ENCODE measurements at regions not wholly inside any gene's neighbourhood (a gene's known extent, or its start where the extent isn't known, plus 50 kb on each side); places are given as distances from the start of the nearest gene placed in this dataset.

DNA sequence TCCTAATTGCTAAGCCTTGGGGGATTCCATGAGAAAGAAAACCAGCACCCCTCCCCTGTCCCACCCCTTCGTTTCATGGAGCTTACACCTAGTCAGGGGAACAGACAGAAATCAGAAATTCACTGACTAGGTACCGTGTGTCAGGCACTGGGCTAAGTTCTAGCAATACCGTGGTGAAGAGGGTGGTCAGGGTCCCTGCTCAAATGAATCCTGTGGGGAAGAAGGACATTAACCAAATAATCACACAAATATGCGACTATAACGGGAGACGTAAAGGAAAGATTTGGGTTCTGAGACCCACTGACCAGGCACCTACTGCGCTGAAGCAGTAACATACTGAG, 65.1 kb upstream of the TOP1 start:
- Histone ChIP-seq H3K27ac (ENCODE audit: low read depth, low read length) (no peak overlapping the region), H3K4me1 (ENCODE audit: control insufficient read depth, insufficient read depth, low read length) (peaks cover 5% of the 10 kb centered on the region), H3K9me3 (ENCODE audit: control insufficient read depth, low read length) (no peaks in the 10 kb centered on the region), H3K9ac (ENCODE audit: extremely low read depth, low read length, poor library complexity, severe bottlenecking) (no peak overlapping the region), H3K4me3 (ENCODE audit: low read length) (no peak overlapping the region), H3K36me3 (ENCODE audit: control insufficient read depth, insufficient read depth, low read length) (no peaks in the 10 kb centered on the region), H3K27me3 (ENCODE audit: control insufficient read depth, insufficient read depth, low read length, poor library complexity, severe bottlenecking) (no peaks in the 10 kb centered on the region)
- no peaks in the 10 kb centered on the region for H3K36me3 Mint-ChIP-seq (ENCODE audit: low read depth)
- H3K4me3 Mint-ChIP-seq = no peak overlapping the region
- H3K9me3 Mint-ChIP-seq = no peaks in the 10 kb centered on the region
- 92 to 95% methylated on average over 4 to 7 of the region's 7 CpGs for WGBS, 2 experiments (ENCODE audit: insufficient coverage in 1 of 2, insufficient read length in 1 of 2)
- TF ChIP-seq, protein P1, sequence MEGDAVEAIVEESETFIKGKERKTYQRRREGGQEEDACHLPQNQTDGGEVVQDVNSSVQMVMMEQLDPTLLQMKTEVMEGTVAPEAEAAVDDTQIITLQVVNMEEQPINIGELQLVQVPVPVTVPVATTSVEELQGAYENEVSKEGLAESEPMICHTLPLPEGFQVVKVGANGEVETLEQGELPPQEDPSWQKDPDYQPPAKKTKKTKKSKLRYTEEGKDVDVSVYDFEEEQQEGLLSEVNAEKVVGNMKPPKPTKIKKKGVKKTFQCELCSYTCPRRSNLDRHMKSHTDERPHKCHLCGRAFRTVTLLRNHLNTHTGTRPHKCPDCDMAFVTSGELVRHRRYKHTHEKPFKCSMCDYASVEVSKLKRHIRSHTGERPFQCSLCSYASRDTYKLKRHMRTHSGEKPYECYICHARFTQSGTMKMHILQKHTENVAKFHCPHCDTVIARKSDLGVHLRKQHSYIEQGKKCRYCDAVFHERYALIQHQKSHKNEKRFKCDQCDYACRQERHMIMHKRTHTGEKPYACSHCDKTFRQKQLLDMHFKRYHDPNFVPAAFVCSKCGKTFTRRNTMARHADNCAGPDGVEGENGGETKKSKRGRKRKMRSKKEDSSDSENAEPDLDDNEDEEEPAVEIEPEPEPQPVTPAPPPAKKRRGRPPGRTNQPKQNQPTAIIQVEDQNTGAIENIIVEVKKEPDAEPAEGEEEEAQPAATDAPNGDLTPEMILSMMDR (conservative IDR thresholded peaks at IDR 0.05) = no peak
- H3K4me1 Mint-ChIP-seq = peaks cover 5% of the 10 kb centered on the region
- no peak overlapping the region for H3K27ac Mint-ChIP-seq
- DNase-seq = no peak
- no peaks in the 10 kb centered on the region for H3K27me3 Mint-ChIP-seq (ENCODE audit: insufficient read depth)

DNA sequence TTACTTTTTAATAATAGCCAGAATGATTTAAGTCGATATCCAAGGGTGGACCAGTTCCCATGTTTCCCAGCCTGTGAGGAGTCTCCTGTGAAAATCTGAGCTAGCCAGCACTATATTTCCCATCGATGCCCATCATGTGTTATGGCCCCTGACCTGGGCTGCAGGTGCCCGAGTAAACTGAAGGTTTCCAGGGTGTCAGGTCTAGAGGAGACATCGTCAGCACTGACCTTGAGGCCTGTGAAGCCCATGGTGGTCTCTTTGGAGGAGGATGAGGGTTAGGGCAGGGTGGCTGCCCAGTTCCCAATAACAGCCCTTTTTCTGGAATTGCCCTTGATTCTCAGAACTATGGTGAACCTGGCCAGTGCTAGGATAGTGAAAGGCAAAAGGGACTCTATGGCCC, 63.0 kb upstream of the TOP1 start:
- Histone ChIP-seq H3K9ac (ENCODE audit: extremely low read depth, low read length, poor library complexity, severe bottlenecking) (no peak overlapping the region), H3K9me3 (ENCODE audit: control insufficient read depth, low read length) (no peaks in the 10 kb centered on the region), H3K27ac (ENCODE audit: low read depth, low read length) (no peak overlapping the region), H3K27me3 (ENCODE audit: control insufficient read depth, insufficient read depth, low read length, poor library complexity, severe bottlenecking) (no peaks in the 10 kb centered on the region), H3K4me1 (ENCODE audit: control insufficient read depth, insufficient read depth, low read length) (peaks cover 5% of the 10 kb centered on the region), H3K4me3 (ENCODE audit: low read length) (no peak overlapping the region), H3K36me3 (ENCODE audit: control insufficient read depth, insufficient read depth, low read length) (no peaks in the 10 kb centered on the region)
- TF ChIP-seq, protein P1 (conservative IDR thresholded peaks at IDR 0.05) = no peak
- Mint-ChIP-seq H3K4me1 (peaks cover 7% of the 10 kb centered on the region), H3K9me3 (no peaks in the 10 kb centered on the region), H3K27ac (no peak overlapping the region), H3K4me3 (no peak overlapping the region), H3K27me3 (ENCODE audit: insufficient read depth) (peaks cover 14% of the 10 kb centered on the region), H3K36me3 (ENCODE audit: low read depth) (no peaks in the 10 kb centered on the region)
- WGBS, 2 experiments (ENCODE audit: insufficient coverage in 1 of 2, insufficient read length in 1 of 2) = 91 to 100% methylated on average over 4 of the region's 4 CpGs
- DNase-seq = no peak

DNA sequence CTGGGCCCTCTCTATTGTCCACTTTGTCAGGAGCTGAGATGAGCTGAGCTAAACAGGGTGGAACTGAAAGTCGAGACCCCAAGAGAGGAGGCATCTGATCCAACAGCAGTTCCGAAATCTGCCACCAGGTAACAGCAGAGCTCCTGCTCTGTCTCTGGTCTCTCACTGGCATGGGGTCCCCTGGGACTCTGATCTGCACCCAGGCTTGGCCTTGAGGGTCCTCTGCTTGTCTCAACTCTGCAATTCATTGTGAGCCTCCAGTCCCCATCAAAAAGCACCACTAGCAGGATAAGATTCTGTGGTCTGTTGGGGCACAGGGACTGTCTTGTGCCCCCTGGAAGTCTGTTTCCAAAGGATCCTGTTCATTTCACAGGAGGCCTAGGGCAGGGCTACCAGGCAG, 62.5 kb upstream of the TOP1 start:
- peaks cover 7% of the 10 kb centered on the region for H3K4me1 Mint-ChIP-seq
- no peak overlapping the region for H3K4me3 ChIP-seq (ENCODE audit: low read length)
- no peaks in the 10 kb centered on the region for H3K27me3 ChIP-seq (ENCODE audit: control insufficient read depth, insufficient read depth, low read length, poor library complexity, severe bottlenecking)
- WGBS, 2 experiments (ENCODE audit: insufficient coverage in 1 of 2, insufficient read length in 1 of 2) = 82 to 100% methylated on average over 1 to 2 of the region's 2 CpGs
- H3K4me1 ChIP-seq (ENCODE audit: control insufficient read depth, insufficient read depth, low read length) = peaks cover 5% of the 10 kb centered on the region
- H3K9me3 ChIP-seq (ENCODE audit: control insufficient read depth, low read length) = no peaks in the 10 kb centered on the region
- H3K4me3 Mint-ChIP-seq = no peak overlapping the region
- DNase-seq = peak; percentile 84
- peak overlapping the region; percentile 69 for H3K27ac Mint-ChIP-seq
- H3K36me3 ChIP-seq (ENCODE audit: control insufficient read depth, insufficient read depth, low read length) = no peaks in the 10 kb centered on the region
- H3K9ac ChIP-seq (ENCODE audit: extremely low read depth, low read length, poor library complexity, severe bottlenecking) = no peak overlapping the region
- H3K27ac ChIP-seq (ENCODE audit: low read depth, low read length) = no peak overlapping the region
- H3K27me3 Mint-ChIP-seq (ENCODE audit: insufficient read depth) = peaks cover 14% of the 10 kb centered on the region
- no peaks in the 10 kb centered on the region for H3K36me3 Mint-ChIP-seq (ENCODE audit: low read depth)
- TF ChIP-seq, protein P1 (conservative IDR thresholded peaks at IDR 0.05) = peak; percentile 76
- H3K9me3 Mint-ChIP-seq = no peaks in the 10 kb centered on the region
